Astrocyte (in vitro differentiated cells and primary cell): ENCODE measurements at regions not wholly inside any gene's neighbourhood (a gene's known extent, or its start where the extent isn't known, plus 50 kb on each side); places are given as distances from the start of the nearest gene placed in this dataset.

Experiments used
- CTCF ChIP-seq: IDR thresholded peaks from 2 replicates; pipeline ENCODE4 v1.5.1; 2011; ENCODE audit warnings: low read depth, mild to moderate bottlenecking, inconsistent platforms, low read length, moderate library complexity; ENCODE audit not compliant: insufficient read depth
- EZH2 ChIP-seq: IDR thresholded peaks from 2 replicates; pipeline ENCODE4 v1.6.1; 2012; ENCODE audit warnings: mild to moderate bottlenecking, low read length, inconsistent platforms; ENCODE audit not compliant: insufficient read depth

GRCh38 chr4:16992566-16993225 is 94.3 kb upstream of the LDB2 start:
- TF ChIP-seq CTCF, result no peak
- no peak for TF ChIP-seq EZH2
